GM23338 (cell line): ENCODE measurements at regions not wholly inside any gene's neighbourhood (a gene's known extent, or its start where the extent isn't known, plus 50 kb on each side); places are given as distances from the start of the nearest gene placed in this dataset.

ENCODE experiments used
- CREB1 ChIP-seq: fragments of 250-450 bp; sonication (Bioruptor Pico); IDR thresholded peaks from 2 replicates; pipeline ENCODE4 v1.5.0; 2020; ENCODE audit warnings: low read depth, mild to moderate bottlenecking, moderate library complexity
- EZH2 ChIP-seq: fragments of 200-600 bp; sonication (generic); IDR thresholded peaks from one replicate; pipeline ENCODE4 v1.8.0; 2017; ENCODE audit warnings: antibody characterized with exemption, mild to moderate bottlenecking, low read depth; ENCODE audit not compliant: unreplicated experiment
- EZH2phosphoT487 ChIP-seq: fragments of 200-600 bp; sonication (generic); IDR thresholded peaks from one replicate; pipeline ENCODE4 v1.8.1; 2018; ENCODE audit warnings: antibody characterized with exemption; ENCODE audit not compliant: unreplicated experiment
- JUNB ChIP-seq: IDR thresholded peaks from one replicate; pipeline ENCODE4 v1.6.1; 2016; ENCODE audit warnings: antibody characterized with exemption; ENCODE audit not compliant: unreplicated experiment
- NANOG ChIP-seq: IDR thresholded peaks from 2 replicates; pipeline ENCODE4 v1.6.1; 2016; ENCODE audit warnings: antibody characterized with exemption, borderline replicate concordance
- POLR2AphosphoS5 ChIP-seq: IDR thresholded peaks from 2 replicates; pipeline ENCODE4 v1.6.1; 2016; ENCODE audit warnings: antibody characterized with exemption, low read depth
- STAT1 ChIP-seq: IDR thresholded peaks from one replicate; pipeline ENCODE4 v1.6.1; 2016; ENCODE audit warnings: antibody characterized with exemption; ENCODE audit not compliant: unreplicated experiment
- ZNF114 ChIP-seq: fragments of 250-450 bp; sonication (Bioruptor Pico); IDR thresholded peaks from 2 replicates; pipeline ENCODE4 v1.5.0; 2020; ENCODE audit warnings: mild to moderate bottlenecking, moderate library complexity
- TF ChIP-seq, protein P1 (sequence below), 2 experiments: fragments of 200-600 bp in 1 of 2; sonication (generic) in 1 of 2; conservative IDR thresholded peaks; 2 replicates each; pipeline versions ENCODE4 v1.5.1 to v1.6.1; 2016 to 2017; ENCODE audit warnings: antibody characterized with exemption in 2 of 2, low read depth in 2 of 2, mild to moderate bottlenecking in 2 of 2, moderate library complexity in 1 of 2
- TF ChIP-seq, protein P2 (sequence below): IDR thresholded peaks from one replicate; pipeline ENCODE4 v1.6.1; 2018; ENCODE audit warnings: antibody characterized with exemption; ENCODE audit not compliant: unreplicated experiment
- TF ChIP-seq, protein P3 (sequence below): IDR thresholded peaks from 2 replicates; pipeline ENCODE4 v1.6.1; 2016; ENCODE audit warnings: antibody characterized with exemption

- TF ChIP-seq, protein P1, sequence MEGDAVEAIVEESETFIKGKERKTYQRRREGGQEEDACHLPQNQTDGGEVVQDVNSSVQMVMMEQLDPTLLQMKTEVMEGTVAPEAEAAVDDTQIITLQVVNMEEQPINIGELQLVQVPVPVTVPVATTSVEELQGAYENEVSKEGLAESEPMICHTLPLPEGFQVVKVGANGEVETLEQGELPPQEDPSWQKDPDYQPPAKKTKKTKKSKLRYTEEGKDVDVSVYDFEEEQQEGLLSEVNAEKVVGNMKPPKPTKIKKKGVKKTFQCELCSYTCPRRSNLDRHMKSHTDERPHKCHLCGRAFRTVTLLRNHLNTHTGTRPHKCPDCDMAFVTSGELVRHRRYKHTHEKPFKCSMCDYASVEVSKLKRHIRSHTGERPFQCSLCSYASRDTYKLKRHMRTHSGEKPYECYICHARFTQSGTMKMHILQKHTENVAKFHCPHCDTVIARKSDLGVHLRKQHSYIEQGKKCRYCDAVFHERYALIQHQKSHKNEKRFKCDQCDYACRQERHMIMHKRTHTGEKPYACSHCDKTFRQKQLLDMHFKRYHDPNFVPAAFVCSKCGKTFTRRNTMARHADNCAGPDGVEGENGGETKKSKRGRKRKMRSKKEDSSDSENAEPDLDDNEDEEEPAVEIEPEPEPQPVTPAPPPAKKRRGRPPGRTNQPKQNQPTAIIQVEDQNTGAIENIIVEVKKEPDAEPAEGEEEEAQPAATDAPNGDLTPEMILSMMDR (conservative IDR thresholded peaks at IDR 0.05; ENCODE audit: low read depth in 2 of 2), result no peak
- no peak for TF ChIP-seq EZH2phosphoT487
- no peak for TF ChIP-seq POLR2AphosphoS5
- TF ChIP-seq EZH2, result no peak
- TF ChIP-seq, protein P2, sequence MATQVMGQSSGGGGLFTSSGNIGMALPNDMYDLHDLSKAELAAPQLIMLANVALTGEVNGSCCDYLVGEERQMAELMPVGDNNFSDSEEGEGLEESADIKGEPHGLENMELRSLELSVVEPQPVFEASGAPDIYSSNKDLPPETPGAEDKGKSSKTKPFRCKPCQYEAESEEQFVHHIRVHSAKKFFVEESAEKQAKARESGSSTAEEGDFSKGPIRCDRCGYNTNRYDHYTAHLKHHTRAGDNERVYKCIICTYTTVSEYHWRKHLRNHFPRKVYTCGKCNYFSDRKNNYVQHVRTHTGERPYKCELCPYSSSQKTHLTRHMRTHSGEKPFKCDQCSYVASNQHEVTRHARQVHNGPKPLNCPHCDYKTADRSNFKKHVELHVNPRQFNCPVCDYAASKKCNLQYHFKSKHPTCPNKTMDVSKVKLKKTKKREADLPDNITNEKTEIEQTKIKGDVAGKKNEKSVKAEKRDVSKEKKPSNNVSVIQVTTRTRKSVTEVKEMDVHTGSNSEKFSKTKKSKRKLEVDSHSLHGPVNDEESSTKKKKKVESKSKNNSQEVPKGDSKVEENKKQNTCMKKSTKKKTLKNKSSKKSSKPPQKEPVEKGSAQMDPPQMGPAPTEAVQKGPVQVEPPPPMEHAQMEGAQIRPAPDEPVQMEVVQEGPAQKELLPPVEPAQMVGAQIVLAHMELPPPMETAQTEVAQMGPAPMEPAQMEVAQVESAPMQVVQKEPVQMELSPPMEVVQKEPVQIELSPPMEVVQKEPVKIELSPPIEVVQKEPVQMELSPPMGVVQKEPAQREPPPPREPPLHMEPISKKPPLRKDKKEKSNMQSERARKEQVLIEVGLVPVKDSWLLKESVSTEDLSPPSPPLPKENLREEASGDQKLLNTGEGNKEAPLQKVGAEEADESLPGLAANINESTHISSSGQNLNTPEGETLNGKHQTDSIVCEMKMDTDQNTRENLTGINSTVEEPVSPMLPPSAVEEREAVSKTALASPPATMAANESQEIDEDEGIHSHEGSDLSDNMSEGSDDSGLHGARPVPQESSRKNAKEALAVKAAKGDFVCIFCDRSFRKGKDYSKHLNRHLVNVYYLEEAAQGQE, result no peak
- TF ChIP-seq ZNF114 (CRISPR knock-in tag), result no peak
- no peak for TF ChIP-seq CREB1 (CRISPR knock-in tag)
- no peak for TF ChIP-seq STAT1
- no peak for TF ChIP-seq JUNB
- TF ChIP-seq, protein P3, sequence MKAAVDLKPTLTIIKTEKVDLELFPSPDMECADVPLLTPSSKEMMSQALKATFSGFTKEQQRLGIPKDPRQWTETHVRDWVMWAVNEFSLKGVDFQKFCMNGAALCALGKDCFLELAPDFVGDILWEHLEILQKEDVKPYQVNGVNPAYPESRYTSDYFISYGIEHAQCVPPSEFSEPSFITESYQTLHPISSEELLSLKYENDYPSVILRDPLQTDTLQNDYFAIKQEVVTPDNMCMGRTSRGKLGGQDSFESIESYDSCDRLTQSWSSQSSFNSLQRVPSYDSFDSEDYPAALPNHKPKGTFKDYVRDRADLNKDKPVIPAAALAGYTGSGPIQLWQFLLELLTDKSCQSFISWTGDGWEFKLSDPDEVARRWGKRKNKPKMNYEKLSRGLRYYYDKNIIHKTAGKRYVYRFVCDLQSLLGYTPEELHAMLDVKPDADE, result no peak
- TF ChIP-seq NANOG, result no peak
Observed at GRCh38 chr2:35294636-35295263, 1060.8 kb upstream of the CRIM1 start.
